ENCODE measurements at regions not wholly inside any gene's neighbourhood (a gene's known extent, or its start where the extent isn't known, plus 50 kb on each side); places are given as distances from the start of the nearest gene placed in this dataset.

DNA sequence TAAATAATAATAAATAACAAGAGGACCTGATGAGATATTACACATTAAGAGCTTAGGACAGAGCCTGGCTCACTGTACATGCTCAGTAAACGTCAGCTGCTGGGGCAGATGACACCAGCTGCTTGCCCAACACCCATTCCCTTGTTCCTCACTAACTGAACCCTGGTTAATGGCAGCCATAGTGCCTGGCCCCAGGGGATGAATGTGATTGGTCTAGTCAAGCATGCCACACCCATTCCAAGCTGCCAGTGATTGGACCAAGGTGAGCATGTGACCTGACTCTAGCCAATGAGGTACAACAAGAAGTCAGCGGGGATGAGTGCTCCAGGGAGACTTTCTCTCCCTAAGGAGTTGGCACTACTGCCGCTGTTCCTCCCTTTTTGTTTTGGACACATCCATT lies 85.1 kb upstream of the PTPN1 start:
- TF ChIP-seq GATA2 (IDR thresholded peaks at IDR 0.05; ENCODE audit: low read depth, low read length) (no peak), GATA3 (IDR thresholded peaks at IDR 0.05; ENCODE audit: low read depth, low read length) (no peak)
